GM23248 (cell line): ENCODE measurements at regions not wholly inside any gene's neighbourhood (a gene's known extent, or its start where the extent isn't known, plus 50 kb on each side); places are given as distances from the start of the nearest gene placed in this dataset.

Source experiments
- EZH2 ChIP-seq: fragments of 200-600 bp; sonication (generic); IDR thresholded peaks from 2 replicates; pipeline ENCODE4 v1.6.1; 2018; ENCODE audit warnings: antibody characterized with exemption, mild to moderate bottlenecking; ENCODE audit not compliant: insufficient read depth, poor library complexity, severe bottlenecking
- EZH2phosphoT487 ChIP-seq: fragments of 200-600 bp; sonication (generic); IDR thresholded peaks from 2 replicates; pipeline ENCODE4 v1.6.1; 2018; ENCODE audit warnings: antibody characterized with exemption, moderate library complexity, mild to moderate bottlenecking, low read depth; ENCODE audit not compliant: insufficient read depth

GRCh38 chr4:58111818-58112217 lies 1001.6 kb upstream of the IGFBP7 start:
- TF ChIP-seq EZH2 (no peak), EZH2phosphoT487 (no peak)
